B cell (primary cell): ENCODE measurements at regions not wholly inside any gene's neighbourhood (a gene's known extent, or its start where the extent isn't known, plus 50 kb on each side); places are given as distances from the start of the nearest gene placed in this dataset.
"Not testable (repeated sequence)": the region's sequence is repeated elsewhere in the genome, so short reads cannot be mapped to it uniquely, and the experiment has no call there.

ENCODE experiments used
- ATAC-seq: fragments of 200-7000 bp; cut with Tn5 transposase; one replicate; pipeline ENCODE4 v1.10.0; 2021; ENCODE audit warnings: low read depth, mild to moderate bottlenecking, moderate number of reproducible peaks, moderate library complexity
- CTCF ChIA-PET: fragments of 350-600 bp; sonication (Branson Sonifier 250); formaldehyde crosslinking; loops from one replicate; lab custom pipeline; 2021; ENCODE audit warnings: antibody characterized with exemption, inconsistent platforms; lab: Charles Lee
- POLR2A ChIA-PET: fragments of 350-600 bp; sonication (Branson Sonifier 250); formaldehyde crosslinking; loops from one replicate; lab custom pipeline; 2021; ENCODE audit warnings: antibody characterized with exemption; lab: Charles Lee
- DNase-seq: peaks from one replicate; pipeline ENCODE4 v3.0.0; 2013
- H2AFZ ChIP-seq: 2 replicates; pipeline ENCODE4 v1.6.1; 2012; ENCODE audit warnings: mild to moderate bottlenecking, low read depth, low read length; ENCODE audit not compliant: insufficient read depth, poor library complexity, severe bottlenecking
- H3K27ac ChIP-seq, 2 donors: 1 replicate in 1 of 2; 2 replicates in 1 of 2; pipeline ENCODE4 v1.5.1; 2012 to 2013; ENCODE audit warnings: low read length in 2 of 2, mild to moderate bottlenecking in 2 of 2, moderate library complexity in 1 of 2
- H3K27me3 ChIP-seq, 4 experiments: fragments of 200-600 bp in 1 of 4; sonication (generic) in 1 of 4; replicated peaks in 1 of 4; 1 replicate in 2 of 4; 2 replicates in 2 of 4; pipeline versions ENCODE4 v1.6.1 to v1.7.0; 2013 to 2016; ENCODE audit warnings: low read length in 3 of 4, mild to moderate bottlenecking in 2 of 4, mixed read lengths in 1 of 4, moderate library complexity in 1 of 4; ENCODE audit not compliant: insufficient read depth in 4 of 4, control insufficient read depth in 3 of 4; ENCODE audit errors: control extremely low read depth in 1 of 4
- H3K36me3 ChIP-seq, 2 experiments: replicated peaks in 1 of 2; 1 replicate in 1 of 2; 2 replicates in 1 of 2; pipeline versions ENCODE4 v1.6.1 to v1.7.1; 2013; ENCODE audit warnings: low read length in 1 of 2; ENCODE audit not compliant: insufficient read depth in 2 of 2, control insufficient read depth in 1 of 2; ENCODE audit errors: control extremely low read depth in 1 of 2, extremely low read depth in 1 of 2
- H3K4me1 ChIP-seq, 2 donors: fragments of 200-600 bp in 1 of 2; sonication (generic) in 1 of 2; 1 replicate in 1 of 2; 2 replicates in 1 of 2; pipeline versions ENCODE4 v1.5.1 to v1.6.1; 2013 to 2017; ENCODE audit warnings: low read length in 2 of 2; ENCODE audit not compliant: control insufficient read depth in 2 of 2, insufficient read depth in 2 of 2
- H3K4me2 ChIP-seq: replicated peaks from 2 replicates; pipeline ENCODE3; 2012; ENCODE audit warnings: mild to moderate bottlenecking, low read depth, low read length; ENCODE audit not compliant: poor library complexity, severe bottlenecking
- H3K4me3 ChIP-seq, 5 experiments: fragments of 200-600 bp in 1 of 5; sonication (generic) in 1 of 5; 1 replicate in 3 of 5; 2 replicates in 2 of 5; pipeline versions ENCODE4 v1.5.1 to v1.7.0; 2011 to 2016; ENCODE audit warnings: low read length in 4 of 5, mild to moderate bottlenecking in 4 of 5, low read depth in 2 of 5, control low read depth in 1 of 5, moderate library complexity in 1 of 5; ENCODE audit not compliant: insufficient read depth in 1 of 5; ENCODE audit errors: control extremely low read depth in 1 of 5, extremely low read depth in 1 of 5
- H3K79me2 ChIP-seq: fragments of 200-600 bp; sonication (generic); one replicate; pipeline ENCODE4 v1.6.0; 2016; ENCODE audit warnings: low read length; ENCODE audit not compliant: control insufficient read depth, insufficient read depth
- H3K9ac ChIP-seq: fragments of 200-600 bp; sonication (generic); 2 replicates; pipeline ENCODE4 v1.6.1; 2017; ENCODE audit warnings: mild to moderate bottlenecking, low read length, moderate library complexity
- H3K9me3 ChIP-seq, 3 donors: one replicate each; pipeline versions ENCODE4 v1.6.1 to v1.7.1; 2013; ENCODE audit warnings: low read length in 2 of 3; ENCODE audit not compliant: control insufficient read depth in 2 of 3, insufficient read depth in 1 of 3; ENCODE audit errors: control extremely low read depth in 1 of 3
- H4K20me1 ChIP-seq: 2 replicates; pipeline ENCODE4 v1.6.0; 2012; ENCODE audit warnings: mild to moderate bottlenecking, low read length; ENCODE audit not compliant: insufficient read depth, control insufficient read depth, poor library complexity, severe bottlenecking
- H3K27ac Mint-ChIP-seq: one replicate; pipeline ENCODE4 v1.8.0; 2021; ENCODE audit warnings: mixed read lengths
- H3K27me3 Mint-ChIP-seq: one replicate; pipeline ENCODE4 v1.8.0; 2021; ENCODE audit warnings: mixed read lengths
- H3K4me1 Mint-ChIP-seq: one replicate; pipeline ENCODE4 v1.8.0; 2021; ENCODE audit warnings: mixed read lengths
- H3K4me3 Mint-ChIP-seq: one replicate; pipeline ENCODE4 v1.8.0; 2021; ENCODE audit warnings: mixed read lengths
- H3K9me3 Mint-ChIP-seq: one replicate; pipeline ENCODE4 v1.8.0; 2022; ENCODE audit warnings: mixed read lengths; ENCODE audit not compliant: insufficient read depth
- EZH2 ChIP-seq: IDR thresholded peaks from 2 replicates; pipeline ENCODE4 v1.6.1; 2012; ENCODE audit warnings: borderline replicate concordance, low read depth, mild to moderate bottlenecking, moderate library complexity, low read length; ENCODE audit not compliant: insufficient read depth, poor library complexity, severe bottlenecking
- WGBS: methylation state at CpG from one replicate; pipeline ENCODE4 v1.1.5; 2013; ENCODE audit warnings: missing lambda C conversion rate; ENCODE audit not compliant: insufficient coverage; 5-methylcytosine and 5-hydroxymethylcytosine counted together
- intact Hi-C: fragments of 100-400 bp; cut with micrococcal nuclease; formaldehyde crosslinking; loops from one replicate; pipeline ENCODE4 v1.10.0; 2022
- TF ChIP-seq, protein P1 (sequence below): fragments of 200-600 bp; IDR thresholded peaks from one replicate; pipeline ENCODE4 v1.8.0; 2022; ENCODE audit warnings: antibody characterized with exemption, mild to moderate bottlenecking

DNA sequence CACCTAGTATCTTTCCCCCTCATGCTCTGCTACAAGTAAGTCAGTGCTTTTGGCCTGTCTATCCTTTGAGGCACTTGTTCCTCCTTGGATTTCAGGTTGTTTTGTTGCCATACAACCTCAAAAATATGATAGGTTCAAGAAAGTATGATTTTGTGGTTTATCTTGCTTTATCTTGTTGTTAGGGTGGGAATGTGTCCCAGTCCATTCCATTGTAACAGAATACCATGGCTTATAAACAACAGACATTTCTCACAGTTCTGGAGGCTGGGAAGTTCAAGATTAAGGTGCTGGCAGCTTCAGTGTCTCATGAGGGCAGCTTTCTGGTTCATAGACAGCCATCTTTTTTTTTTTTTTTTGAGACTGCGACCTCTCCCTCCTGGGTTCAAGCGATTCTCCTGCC lies 72.1 kb downstream of the TMEM270 start:
- Histone ChIP-seq H4K20me1 (no peaks in the 10 kb centered on the region), H3K27ac (no peak overlapping the region), H2AFZ (no peak overlapping the region), H3K4me3 (no peak overlapping the region), H3K4me2 (no peak overlapping the region), H3K9me3 (peaks cover 0 to 4% (median 0%) of the 10 kb centered on the region in 3 donors), H3K4me1 (no peaks in the 10 kb centered on the region), H3K9ac (no peak overlapping the region), H3K27me3 (no peaks in the 10 kb centered on the region), H3K79me2 (no peaks in the 10 kb centered on the region), H3K36me3 (no peaks in the 10 kb centered on the region)
- intact Hi-C loops: no loop called here
- no peaks in the 10 kb centered on the region for H3K4me1 Mint-ChIP-seq
- no peak overlapping the region for H3K4me3 Mint-ChIP-seq
- no peak for TF ChIP-seq EZH2
- ChIA-PET POLR2A (interaction anchor here (0.6 kb wide), 1 partner anchor 90 kb away, joined by 3 read pairs; no protein-coding TSS in a partner anchor), CTCF (no interaction called here)
- H3K27me3 Mint-ChIP-seq: peaks cover 18% of the 10 kb centered on the region
- ATAC-seq (no peak), DNase-seq (no peak)
- H3K9me3 Mint-ChIP-seq: no peaks in the 10 kb centered on the region
- 88% methylated on average over 1 of the region's 2 CpGs for WGBS
- H3K27ac Mint-ChIP-seq: no peak overlapping the region

DNA sequence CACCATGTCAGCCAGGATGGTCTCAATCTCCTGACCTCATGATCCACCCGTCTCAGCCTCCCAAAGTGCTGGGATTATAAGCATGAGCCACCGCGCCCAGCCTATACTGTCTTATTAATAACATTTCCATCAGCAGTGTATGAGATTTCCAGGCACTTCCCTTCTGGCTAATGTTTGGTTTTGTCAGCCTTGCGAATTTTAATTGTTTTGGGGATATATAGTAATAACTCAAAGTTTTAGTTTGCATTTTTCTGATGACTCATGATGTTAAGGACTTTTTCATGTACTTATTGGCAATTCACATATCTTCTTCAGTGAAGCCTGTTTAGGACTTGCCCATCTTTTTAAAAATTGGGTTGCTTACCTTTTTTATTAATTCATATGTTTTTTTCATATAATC lies 76.0 kb downstream of the TMEM270 start:
- TF ChIP-seq EZH2: no peak
- TF ChIP-seq, protein P1, sequence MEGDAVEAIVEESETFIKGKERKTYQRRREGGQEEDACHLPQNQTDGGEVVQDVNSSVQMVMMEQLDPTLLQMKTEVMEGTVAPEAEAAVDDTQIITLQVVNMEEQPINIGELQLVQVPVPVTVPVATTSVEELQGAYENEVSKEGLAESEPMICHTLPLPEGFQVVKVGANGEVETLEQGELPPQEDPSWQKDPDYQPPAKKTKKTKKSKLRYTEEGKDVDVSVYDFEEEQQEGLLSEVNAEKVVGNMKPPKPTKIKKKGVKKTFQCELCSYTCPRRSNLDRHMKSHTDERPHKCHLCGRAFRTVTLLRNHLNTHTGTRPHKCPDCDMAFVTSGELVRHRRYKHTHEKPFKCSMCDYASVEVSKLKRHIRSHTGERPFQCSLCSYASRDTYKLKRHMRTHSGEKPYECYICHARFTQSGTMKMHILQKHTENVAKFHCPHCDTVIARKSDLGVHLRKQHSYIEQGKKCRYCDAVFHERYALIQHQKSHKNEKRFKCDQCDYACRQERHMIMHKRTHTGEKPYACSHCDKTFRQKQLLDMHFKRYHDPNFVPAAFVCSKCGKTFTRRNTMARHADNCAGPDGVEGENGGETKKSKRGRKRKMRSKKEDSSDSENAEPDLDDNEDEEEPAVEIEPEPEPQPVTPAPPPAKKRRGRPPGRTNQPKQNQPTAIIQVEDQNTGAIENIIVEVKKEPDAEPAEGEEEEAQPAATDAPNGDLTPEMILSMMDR: no peak
- Histone ChIP-seq H2AFZ (no peak overlapping the region), H3K4me2 (no peak overlapping the region), H3K9me3 (peaks cover 0 to 13% (median 12%) of the 10 kb centered on the region in 3 donors), H3K79me2 (no peaks in the 10 kb centered on the region), H3K9ac (no peak overlapping the region), H3K36me3 (no peaks in the 10 kb centered on the region), H3K4me1 (no peaks in the 10 kb centered on the region), H3K27me3 (peaks cover 0 to 3% (median 0%) of the 10 kb centered on the region in 4 experiments), H3K4me3 (no peak overlapping the region), H4K20me1 (no peaks in the 10 kb centered on the region), H3K27ac (no peak overlapping the region)
- ATAC-seq: no peak
- Mint-ChIP-seq H3K4me3 (no peak overlapping the region), H3K27ac (no peak overlapping the region), H3K4me1 (no peaks in the 10 kb centered on the region), H3K9me3 (peaks cover 13% of the 10 kb centered on the region), H3K27me3 (peaks cover 13% of the 10 kb centered on the region)
- intact Hi-C loops: no loop called here
- 80% methylated on average over 1 of the region's 4 CpGs for WGBS
- DNase-seq: no peak
- CTCF ChIA-PET: no interaction called here
- POLR2A ChIA-PET: no interaction called here

DNA sequence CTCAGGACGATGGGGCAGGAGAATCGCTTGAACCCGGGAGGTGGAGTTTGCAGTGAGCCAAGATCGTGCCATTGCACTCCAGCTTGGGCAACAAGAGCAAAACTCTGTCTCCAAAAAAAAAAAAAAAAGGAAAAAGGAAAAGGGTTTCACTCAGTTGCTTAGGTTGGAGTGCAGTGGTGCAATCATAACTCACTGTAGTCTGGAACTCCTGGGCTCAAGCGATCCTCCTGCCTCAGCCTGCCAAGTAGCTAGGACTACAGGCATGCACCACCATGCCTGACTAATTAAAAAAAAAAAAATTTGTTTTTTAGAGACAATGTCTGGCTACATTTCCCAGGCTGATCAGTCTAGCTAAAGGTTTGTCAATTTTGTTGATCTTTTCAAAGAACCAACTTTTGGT lies 76.7 kb downstream of the TMEM270 start:
- H3K27ac ChIP-seq, H3K27ac Mint-ChIP-seq, H3K79me2 ChIP-seq, H3K4me2 ChIP-seq, H3K9ac ChIP-seq, H3K4me1 ChIP-seq, H2AFZ ChIP-seq, H3K36me3 ChIP-seq, H4K20me1 ChIP-seq, intact Hi-C loops, H3K27me3 ChIP-seq, H3K4me3 ChIP-seq, DNase-seq, H3K27me3 Mint-ChIP-seq, H3K4me3 Mint-ChIP-seq, POLR2A ChIA-PET, H3K4me1 Mint-ChIP-seq, ATAC-seq: not testable (repeated sequence)
- CTCF ChIA-PET: interaction anchor here (0.7 kb wide), 1 partner anchor 294 kb away, joined by 4 read pairs; no protein-coding TSS in a partner anchor
- peaks cover 0 to 16% (median 12%) of the 10 kb centered on the region in 3 donors for H3K9me3 ChIP-seq
- H3K9me3 Mint-ChIP-seq: peaks cover 13% of the 10 kb centered on the region
- WGBS: 92% methylated on average over 3 of the region's 5 CpGs
